Psoas muscle (tissue), 7 donors: ENCODE measurements at regions not wholly inside any gene's neighbourhood (a gene's known extent, or its start where the extent isn't known, plus 50 kb on each side); places are given as distances from the start of the nearest gene placed in this dataset.

Experiments
- ATAC-seq, 4 donors: fragments of 200-7000 bp; cut with Tn5 transposase; one replicate each; pipeline ENCODE4 v1.9.1; 2020; ENCODE audit warnings: moderate library complexity in 3 of 4, mild to moderate bottlenecking in 2 of 4
- DNase-seq, 2 donors: peaks; one replicate each; pipeline ENCODE4 v3.0.0-alpha.2; 2020
- H3K27ac ChIP-seq: fragments of 200-600 bp; one replicate; pipeline ENCODE4 v1.8.0; 2022
- H3K27me3 ChIP-seq, 3 donors: fragments of 200-600 bp in 1 of 3; one replicate each; pipeline versions ENCODE4 v1.6.1 to v1.8.0; 2013 to 2022; ENCODE audit warnings: low read length in 2 of 3, mild to moderate bottlenecking in 2 of 3, moderate library complexity in 1 of 3; ENCODE audit not compliant: insufficient read depth in 3 of 3
- H3K36me3 ChIP-seq, 2 donors: fragments of 200-600 bp in 1 of 2; one replicate each; pipeline versions ENCODE4 v1.6.1 to v1.8.0; 2013 to 2022; ENCODE audit warnings: low read depth in 1 of 2, mild to moderate bottlenecking in 1 of 2, moderate library complexity in 1 of 2; ENCODE audit not compliant: insufficient read depth in 1 of 2
- H3K4me1 ChIP-seq: fragments of 200-600 bp; one replicate; pipeline ENCODE4 v1.8.0; 2022
- H3K4me3 ChIP-seq: fragments of 200-600 bp; one replicate; pipeline ENCODE4 v1.8.0; 2022; ENCODE audit warnings: mild to moderate bottlenecking
- H3K9me3 ChIP-seq: fragments of 200-600 bp; one replicate; pipeline ENCODE4 v1.8.0; 2022
- CTCF ChIP-seq: fragments of 200-600 bp; IDR thresholded peaks from one replicate; pipeline ENCODE4 v1.8.0; 2022; ENCODE audit warnings: antibody characterized with exemption
- WGBS, 3 donors: extraction: QIAGEN DNeasy Blood & Tissue Kit; methylation state at CpG; one replicate each; pipeline versions ENCODE4 v1.1.6 to v1.1.7; 2013; 5-methylcytosine and 5-hydroxymethylcytosine counted together
- intact Hi-C, 2 donors: fragments of 100-400 bp; cut with DNase I; formaldehyde crosslinking; loops; one replicate each; pipeline versions ENCODE4 v1.11.0 to v1.14.2; 2022
- donor health status: healthy with polysubstance abuse.
- donor health status: DM: no; HTN: no; CAD: no; lungs with moderate emphysema.
- donor health status: Bipolar disorder and iron deficiency.
- donor health status: healthy.
- donor health status: DM: yes; HTN: yes; CAD: no.
- donor health status: DM: no; HTN: no; CAD: no.
- donor health status: DM: yes; HTN: yes; CAD: no.

GRCh38 chr13:31930490-31930889 lies 101.1 kb upstream of the FRY start:
- DNase-seq = no peak
- Histone ChIP-seq H3K36me3 (no peaks in the 10 kb centered on the region), H3K9me3 (no peaks in the 10 kb centered on the region), H3K27me3 (no peaks in the 10 kb centered on the region), H3K27ac (no peak overlapping the region), H3K4me1 (no peaks in the 10 kb centered on the region), H3K4me3 (no peak overlapping the region)
- WGBS, 3 donors = 86 to 93% (median 90%) methylated on average over 2 of the region's 2 CpGs
- no peak for ATAC-seq
- no peak for TF ChIP-seq CTCF
- intact Hi-C loops = no loop called here

GRCh38 chr13:31930901-31931522 lies 100.6 kb upstream of the FRY start:
- H3K9me3 ChIP-seq = no peaks in the 10 kb centered on the region
- WGBS, 3 donors = 76 to 83% (median 83%) methylated on average over 3 of the region's 3 CpGs
- DNase-seq (no peak), ATAC-seq (peak in 1 of 4 donors; percentile 20)
- TF ChIP-seq CTCF = no peak
- no peaks in the 10 kb centered on the region for H3K36me3 ChIP-seq
- H3K27ac ChIP-seq = no peak overlapping the region
- intact Hi-C loops = no loop called here
- no peaks in the 10 kb centered on the region for H3K27me3 ChIP-seq
- no peaks in the 10 kb centered on the region for H3K4me1 ChIP-seq
- no peak overlapping the region for H3K4me3 ChIP-seq

- H3K36me3 ChIP-seq = no peaks in the 10 kb centered on the region
- WGBS, 3 donors = 75 to 85% (median 77%) methylated on average over 4 of the region's 4 CpGs
- H3K27me3 ChIP-seq = peaks cover 0 to 4% (median 0%) of the 10 kb centered on the region in 3 donors
- TF ChIP-seq CTCF = no peak
- no peak for DNase-seq
- H3K4me3 ChIP-seq = no peak overlapping the region
- intact Hi-C loops = no loop called here
- no peak overlapping the region for H3K27ac ChIP-seq
- no peak for ATAC-seq
- H3K9me3 ChIP-seq = no peaks in the 10 kb centered on the region
- no peaks in the 10 kb centered on the region for H3K4me1 ChIP-seq
These were observed 94.1 kb upstream of the FRY start for GRCh38 chr13:31937436-31937835.

- H3K27ac ChIP-seq = no peak overlapping the region
- TF ChIP-seq CTCF = no peak
- intact Hi-C loops = no loop called here
- whole genome bisulfite sequencing, 3 donors = 92 to 95% (median 95%) methylated on average over 4 of the region's 4 CpGs
- DNase-seq = no peak
- H3K9me3 ChIP-seq = no peaks in the 10 kb centered on the region
- H3K4me3 ChIP-seq = no peak overlapping the region
- peaks cover 8% of the 10 kb centered on the region for H3K4me1 ChIP-seq
- peaks cover 0 to 4% (median 0%) of the 10 kb centered on the region in 3 donors for H3K27me3 ChIP-seq
- ATAC-seq = no peak
- H3K36me3 ChIP-seq = no peaks in the 10 kb centered on the region
These were observed 91.5 kb upstream of the FRY start for GRCh38 chr13:31940076-31940475.

GRCh38 chr13:31943591-31943990 lies 88.0 kb upstream of the FRY start:
- ATAC-seq = no peak
- H3K27me3 ChIP-seq = peaks cover 0 to 4% (median 0%) of the 10 kb centered on the region in 3 donors
- no peaks in the 10 kb centered on the region for H3K9me3 ChIP-seq
- DNase-seq = no peak
- peaks cover 9% of the 10 kb centered on the region for H3K4me1 ChIP-seq
- 72 to 78% (median 74%) methylated on average over 3 of the region's 3 CpGs for WGBS, 3 donors
- no peak for TF ChIP-seq CTCF
- no peak overlapping the region for H3K4me3 ChIP-seq
- intact Hi-C loops = no loop called here
- H3K36me3 ChIP-seq = peaks cover 0 to 4% of the 10 kb centered on the region in 2 donors
- H3K27ac ChIP-seq = no peak overlapping the region
